H1 (cell line): ENCODE measurements at regions not wholly inside any gene's neighbourhood (a gene's known extent, or its start where the extent isn't known, plus 50 kb on each side); places are given as distances from the start of the nearest gene placed in this dataset.

Experiments
- CTCF ChIA-PET: fragments of 300-600 bp; sonication (Branson Sonifier 250); formaldehyde crosslinking; loops from one replicate; lab custom pipeline; 2021; ENCODE audit not compliant: partially characterized antibody; lab: Charles Lee
- POLR2A ChIA-PET: fragments of 300-600 bp; sonication (Branson Sonifier 250); formaldehyde crosslinking; loops from one replicate; lab custom pipeline; 2021; ENCODE audit warnings: inconsistent platforms; ENCODE audit not compliant: partially characterized antibody; lab: Charles Lee
- DNase-seq, 2 experiments: peaks; one replicate each; pipeline versions ENCODE4 v3.0.0 to v3.0.0-alpha.2; 2010 to 2022; ENCODE audit warnings: low spot score in 2 of 2, low read depth in 1 of 2, mixed read lengths in 1 of 2
- FAIRE-seq: peaks from 2 replicates; lab custom pipeline; 2011; peaks lifted over from hg19 to GRCh38; lab: Jason Lieb, UNC
- H2AFZ ChIP-seq: 2 replicates; pipeline ENCODE4 v1.8.1; 2012; ENCODE audit warnings: low read length, inconsistent platforms
- H2AK5ac ChIP-seq: 2 replicates; pipeline ENCODE4 v1.6.1; 2013; ENCODE audit warnings: low read depth, low read length
- H2BK120ac ChIP-seq: replicated peaks from 2 replicates; pipeline ENCODE3; 2013; ENCODE audit warnings: low read depth, low read length, inconsistent platforms
- H2BK12ac ChIP-seq: 2 replicates; pipeline ENCODE4 v1.6.1; 2013; ENCODE audit warnings: low read depth, low read length
- H2BK15ac ChIP-seq: 2 replicates; pipeline ENCODE4 v1.6.1; 2013; ENCODE audit warnings: low read length
- H2BK20ac ChIP-seq: 2 replicates; pipeline ENCODE4 v1.6.1; 2013; ENCODE audit warnings: low read length
- H2BK5ac ChIP-seq: 2 replicates; pipeline ENCODE4 v1.6.1; 2013; ENCODE audit warnings: low read depth, low read length
- H3K14ac ChIP-seq: 2 replicates; pipeline ENCODE4 v1.6.1; 2013; ENCODE audit warnings: inconsistent platforms; ENCODE audit not compliant: insufficient read length
- H3K18ac ChIP-seq: 2 replicates; pipeline ENCODE4 v1.6.1; 2013; ENCODE audit warnings: low read length; ENCODE audit errors: extremely low read depth
- H3K23ac ChIP-seq: 2 replicates; pipeline ENCODE4 v1.6.1; 2013; ENCODE audit warnings: inconsistent platforms; ENCODE audit not compliant: insufficient read length
- H3K23me2 ChIP-seq: 2 replicates; pipeline ENCODE4 v1.6.1; 2013; ENCODE audit warnings: low read depth, low read length
- H3K27ac ChIP-seq: 2 replicates; pipeline ENCODE4 v1.6.1; 2011; ENCODE audit warnings: low read depth, low read length, inconsistent platforms
- H3K27me3 ChIP-seq, 4 experiments: replicated peaks in 1 of 4; 1 replicate in 1 of 4; 2 replicates in 3 of 4; pipeline versions ENCODE4 v1.6.1 to v1.8.1; 2011 to 2013; ENCODE audit warnings: low read length in 3 of 4, mild to moderate bottlenecking in 3 of 4, inconsistent platforms in 2 of 4, mixed read lengths in 2 of 4, moderate library complexity in 1 of 4; ENCODE audit not compliant: control insufficient read depth in 3 of 4, insufficient read depth in 3 of 4; ENCODE audit errors: extremely low read depth in 1 of 4
- H3K36me3 ChIP-seq, 4 experiments: 2 replicates each; pipeline versions ENCODE4 v1.6.1 to v1.8.1; 2011 to 2013; ENCODE audit warnings: mild to moderate bottlenecking in 4 of 4, low read length in 3 of 4, moderate library complexity in 2 of 4, control low read depth in 1 of 4, inconsistent platforms in 1 of 4; ENCODE audit not compliant: insufficient read depth in 4 of 4, control insufficient read depth in 2 of 4
- H3K4ac ChIP-seq: replicated peaks from 2 replicates; pipeline ENCODE3; 2013; ENCODE audit warnings: low read length, low read depth, mixed read lengths, inconsistent platforms; ENCODE audit not compliant: insufficient read length
- H3K4me1 ChIP-seq, 4 experiments: replicated peaks in 1 of 4; 1 replicate in 1 of 4; 2 replicates in 3 of 4; pipeline versions ENCODE4 v1.6.1 to v1.8.1; 2011 to 2013; ENCODE audit warnings: low read length in 3 of 4, inconsistent platforms in 2 of 4, mixed read lengths in 1 of 4; ENCODE audit not compliant: insufficient read depth in 4 of 4, control insufficient read depth in 3 of 4
- H3K4me2 ChIP-seq, 2 experiments: 2 replicates each; pipeline versions ENCODE4 v1.6.1 to v1.8.1; 2011 to 2013; ENCODE audit warnings: low read depth in 2 of 2, low read length in 2 of 2, control low read depth in 1 of 2, inconsistent platforms in 1 of 2, mild to moderate bottlenecking in 1 of 2; ENCODE audit not compliant: insufficient read depth in 1 of 2
- H3K4me3 ChIP-seq, 4 experiments: fragments of 200-600, 300-600 bp in 1 of 4; sonication (generic), shearing (Covaris generic), sonication (Bioruptor Twin) in 1 of 4; 2 replicates each; pipeline versions ENCODE4 v1.5.1 to v1.8.1; 2011 to 2016; ENCODE audit warnings: low read length in 4 of 4, low read depth in 3 of 4, control low read depth in 2 of 4, inconsistent platforms in 2 of 4, mild to moderate bottlenecking in 2 of 4, mixed read lengths in 1 of 4, moderate library complexity in 1 of 4; ENCODE audit not compliant: insufficient read depth in 2 of 4; ENCODE audit errors: extremely low read depth in 1 of 4
- H3K56ac ChIP-seq: replicated peaks from 2 replicates; pipeline ENCODE3; 2013; ENCODE audit warnings: low read depth, mild to moderate bottlenecking, mixed read lengths, low read length, inconsistent platforms; ENCODE audit not compliant: insufficient read length
- H3K79me1 ChIP-seq: 2 replicates; pipeline ENCODE4 v1.6.1; 2013; ENCODE audit warnings: low read depth, low read length, control low read depth
- H3K79me2 ChIP-seq, 2 experiments: 2 replicates each; pipeline versions ENCODE4 v1.6.1 to v1.8.1; 2012 to 2013; ENCODE audit warnings: low read length in 2 of 2, mild to moderate bottlenecking in 2 of 2, inconsistent platforms in 1 of 2; ENCODE audit not compliant: insufficient read depth in 2 of 2, control insufficient read depth in 1 of 2
- H3K9ac ChIP-seq, 4 experiments: replicated peaks in 1 of 4; 1 replicate in 1 of 4; 2 replicates in 3 of 4; pipeline versions ENCODE4 v1.6.1 to v1.8.1; 2011 to 2013; ENCODE audit warnings: low read depth in 3 of 4, low read length in 3 of 4, control low read depth in 2 of 4, mild to moderate bottlenecking in 2 of 4, moderate library complexity in 2 of 4, inconsistent platforms in 1 of 4; ENCODE audit errors: extremely low read depth in 1 of 4
- H3K9me3 ChIP-seq, 2 experiments: 2 replicates each; pipeline versions ENCODE4 v1.6.1 to v1.8.1; 2012 to 2013; ENCODE audit warnings: mild to moderate bottlenecking in 2 of 2, moderate library complexity in 2 of 2, control low read depth in 1 of 2, inconsistent platforms in 1 of 2, low read depth in 1 of 2, low read length in 1 of 2, mixed read lengths in 1 of 2; ENCODE audit not compliant: insufficient read depth in 2 of 2
- H4K20me1 ChIP-seq, 2 experiments: replicated peaks in 1 of 2; 2 replicates each; pipeline versions ENCODE3 to v1.8.1; 2011 to 2013; ENCODE audit warnings: inconsistent platforms in 2 of 2, low read length in 2 of 2, mild to moderate bottlenecking in 1 of 2; ENCODE audit not compliant: insufficient read depth in 2 of 2, control insufficient read depth in 1 of 2
- H4K5ac ChIP-seq: 2 replicates; pipeline ENCODE4 v1.6.1; 2013; ENCODE audit warnings: low read length, low read depth, mixed read lengths, inconsistent platforms; ENCODE audit not compliant: insufficient read length
- H4K8ac ChIP-seq: 2 replicates; pipeline ENCODE4 v1.8.0; 2013; ENCODE audit warnings: mild to moderate bottlenecking, moderate library complexity, low read length, inconsistent platforms; ENCODE audit not compliant: insufficient read depth; ENCODE audit errors: extremely low read depth
- H4K91ac ChIP-seq: replicated peaks from 2 replicates; pipeline ENCODE3; 2013; ENCODE audit warnings: low read length, mixed read lengths, inconsistent platforms; ENCODE audit not compliant: insufficient read length
- ASH2L ChIP-seq: fragments of 200-600, 300-600 bp; sonication (generic); IDR thresholded peaks from one replicate; pipeline ENCODE4 v1.7.1; 2017; ENCODE audit warnings: low read length
- ATF3 ChIP-seq: IDR thresholded peaks from 2 replicates; pipeline ENCODE4 v1.6.1; 2011; ENCODE audit warnings: low read depth, mild to moderate bottlenecking, low read length; ENCODE audit not compliant: insufficient read depth
- BACH1 ChIP-seq: IDR thresholded peaks from 2 replicates; pipeline ENCODE4 v1.6.1; 2012; ENCODE audit warnings: low read length, improper control_type of control experiment
- CBX5 ChIP-seq: fragments of 300-800, 300-1000 bp; sonication (generic); IDR thresholded peaks from 2 replicates; pipeline ENCODE4 v1.7.1; 2016; ENCODE audit warnings: antibody characterized with exemption, low read length, low read depth
- CHD1 ChIP-seq: IDR thresholded peaks from 2 replicates; pipeline ENCODE4 v1.6.1; 2012; ENCODE audit warnings: low read depth, low read length, improper control_type of control experiment
- CHD2 ChIP-seq: IDR thresholded peaks from 2 replicates; pipeline ENCODE4 v1.6.1; 2012; ENCODE audit warnings: low read length, improper control_type of control experiment
- MAFK ChIP-seq: IDR thresholded peaks from 2 replicates; pipeline ENCODE4 v1.6.1; 2012; ENCODE audit warnings: low read depth, mild to moderate bottlenecking, improper control_type of control experiment, low read length
- POU5F1 ChIP-seq: IDR thresholded peaks from 2 replicates; pipeline ENCODE4 v1.6.1; 2011; ENCODE audit warnings: low read depth, mild to moderate bottlenecking, low read length, moderate library complexity
- SIN3A ChIP-seq, 2 experiments: IDR thresholded peaks in 1 of 2; conservative IDR thresholded peaks in 1 of 2; 2 replicates each; pipeline ENCODE4 v1.6.1; 2011 to 2012; ENCODE audit warnings: low read length in 2 of 2, improper control_type of control experiment in 1 of 2, low read depth in 1 of 2, mild to moderate bottlenecking in 1 of 2
- SRF ChIP-seq: IDR thresholded peaks from 2 replicates; pipeline ENCODE4 v1.6.1; 2011; ENCODE audit warnings: mild to moderate bottlenecking, low read depth, low read length, moderate library complexity
- TAF1 ChIP-seq: IDR thresholded peaks from 2 replicates; pipeline ENCODE4 v1.6.1; 2011; ENCODE audit warnings: mild to moderate bottlenecking, low read depth, low read length
- TBP ChIP-seq: IDR thresholded peaks from 2 replicates; pipeline ENCODE4 v1.6.1; 2011; ENCODE audit warnings: low read depth, low read length, improper control_type of control experiment
- TCF12 ChIP-seq: IDR thresholded peaks from 2 replicates; pipeline ENCODE4 v1.6.1; 2011; ENCODE audit warnings: low read depth, mild to moderate bottlenecking, low read length
- TEAD4 ChIP-seq: IDR thresholded peaks from 2 replicates; pipeline ENCODE4 v1.6.1; 2012; ENCODE audit warnings: low read depth, low read length, inconsistent platforms, mixed read lengths
- ZNF274 ChIP-seq: IDR thresholded peaks from 2 replicates; pipeline ENCODE4 v1.7.0; 2012; ENCODE audit warnings: low read length, borderline replicate concordance; ENCODE audit errors: extremely low read depth
- WGBS, 2 experiments: shearing (Covaris generic) in 1 of 2; methylation state at CpG; one replicate each; pipeline versions ENCODE4 v1.1.6 to v1.1.7; 2013 to 2015; ENCODE audit warnings: low lambda C conversion rate in 2 of 2, mixed read lengths in 2 of 2, inconsistent platforms in 1 of 2, low coverage in 1 of 2, missing lambda C conversion rate in 1 of 2; ENCODE audit not compliant: insufficient replicate concordance in 2 of 2, insufficient coverage in 1 of 2, insufficient read length in 1 of 2; ENCODE audit errors: extremely low coverage in 1 of 2, missing lambda C conversion rate in 1 of 2; 5-methylcytosine and 5-hydroxymethylcytosine counted together

GRCh38 chr13:65965501-65965900, 1264.6 kb downstream of the PCDH9 start:
- Histone ChIP-seq H3K27ac (no peak overlapping the region), H2BK120ac (no peak overlapping the region), H3K4me1 (no peaks in the 10 kb centered on the region), H3K18ac (no peak overlapping the region), H4K91ac (no peak overlapping the region), H3K4me2 (no peak overlapping the region), H2BK15ac (no peak overlapping the region), H2AK5ac (no peak overlapping the region), H3K56ac (no peak overlapping the region), H4K5ac (no peak overlapping the region), H2AFZ (no peak overlapping the region; the same call in 1 of the 2 replicates), H2BK12ac (no peak overlapping the region), H3K27me3 (no peaks in the 10 kb centered on the region), H3K79me1 (no peaks in the 10 kb centered on the region), H3K36me3 (no peaks in the 10 kb centered on the region; a peak in 1 of 8 replicates), H3K4ac (no peak overlapping the region), H3K9ac (no peak overlapping the region), H4K8ac (no peak overlapping the region), H3K79me2 (no peaks in the 10 kb centered on the region), H4K20me1 (no peaks in the 10 kb centered on the region), H3K14ac (no peak overlapping the region), H2BK20ac (no peak overlapping the region), H3K4me3 (no peak overlapping the region), H3K23ac (no peak overlapping the region), H2BK5ac (no peak overlapping the region), H3K23me2 (no peaks in the 10 kb centered on the region), H3K9me3 (no peaks in the 10 kb centered on the region)
- ChIA-PET CTCF (no interaction called here), POLR2A (no interaction called here)
- TF ChIP-seq POU5F1, result no peak
- no peak for TF ChIP-seq TCF12
- no peak for TF ChIP-seq BACH1
- TF ChIP-seq ASH2L, result no peak
- no peak for TF ChIP-seq SRF
- no peak for TF ChIP-seq ATF3
- TF ChIP-seq TAF1, result no peak
- TF ChIP-seq SIN3A (conservative IDR thresholded peaks at IDR 0.05 in 1 of 2, IDR thresholded peaks at IDR 0.05 in 1 of 2; ENCODE audit: low read depth in 1 of 2, low read length in 2 of 2), result no peak
- no peak for TF ChIP-seq CHD1
- TF ChIP-seq CBX5, result no peak
- no peak for TF ChIP-seq CHD2
- no peak for TF ChIP-seq TEAD4
- no peak for TF ChIP-seq TBP
- TF ChIP-seq ZNF274, result no peak
- no peak for TF ChIP-seq MAFK
- FAIRE-seq, result no peak
- DNase-seq, result no peak
- 91% methylated on average over 2 of the region's 2 CpGs; no CpG with 5 or more reads in 1 of the 2 experiments for WGBS, 2 experiments
